HepG2 (cell line): ENCODE measurements at regions not wholly inside any gene's neighbourhood (a gene's known extent, or its start where the extent isn't known, plus 50 kb on each side); places are given as distances from the start of the nearest gene placed in this dataset.
A peak's percentile ranks its signal among the peaks of the same experiment; 100 is the strongest.

ENCODE experiments used
- AGO2 ChIP-seq: fragments of 200-400 bp; formaldehyde crosslinking; optimal IDR thresholded peaks from 2 replicates; pipeline ENCODE3; 2017; ENCODE audit warnings: mild to moderate bottlenecking, low read depth, low read length, moderate library complexity
- CAMTA2 ChIP-seq: sonication (generic); formaldehyde crosslinking; IDR thresholded peaks from 2 replicates; pipeline ENCODE4 v1.4.0; 2020; ENCODE audit warnings: mild to moderate bottlenecking, missing genetic modification reagents, borderline replicate concordance
- CBX1 ChIP-seq: IDR thresholded peaks from one replicate; pipeline ENCODE4 v1.6.1; 2016; ENCODE audit warnings: antibody characterized with exemption, low read depth
- CREB3 ChIP-seq: sonication (generic); formaldehyde crosslinking; IDR thresholded peaks from 2 replicates; pipeline ENCODE4 v1.5.0; 2020; ENCODE audit warnings: missing genetic modification reagents
- DDIT3 ChIP-seq: sonication (generic); formaldehyde crosslinking; IDR thresholded peaks from 2 replicates; pipeline ENCODE4 v1.4.0; 2020; ENCODE audit warnings: mild to moderate bottlenecking, missing genetic modification reagents
- HNRNPUL1 ChIP-seq: fragments of 200-400 bp; formaldehyde crosslinking; IDR thresholded peaks from 2 replicates; pipeline ENCODE4 v1.6.1; 2017; ENCODE audit warnings: low read depth, mild to moderate bottlenecking, low read length, moderate library complexity
- MED8 ChIP-seq: sonication (generic); formaldehyde crosslinking; IDR thresholded peaks from 2 replicates; pipeline ENCODE4 v1.8.1; 2023; ENCODE audit warnings: mild to moderate bottlenecking, missing genetic modification reagents; ENCODE audit not compliant: insufficient replicate concordance
- TEAD2 ChIP-seq: sonication (generic); formaldehyde crosslinking; IDR thresholded peaks from 2 replicates; pipeline ENCODE4 v1.9.0; 2021; ENCODE audit warnings: missing genetic modification reagents
- TFAP4 ChIP-seq: sonication (generic); IDR thresholded peaks from 2 replicates; pipeline ENCODE4 v1.6.1; 2016; ENCODE audit warnings: low read depth, borderline replicate concordance
- YEATS2 ChIP-seq: sonication (generic); formaldehyde crosslinking; IDR thresholded peaks from 2 replicates; pipeline ENCODE4 v1.4.0; 2020; ENCODE audit warnings: missing genetic modification reagents, borderline replicate concordance
- ZBTB2 ChIP-seq: sonication (generic); formaldehyde crosslinking; IDR thresholded peaks from 2 replicates; pipeline ENCODE4 v1.8.0; 2022; ENCODE audit warnings: low read depth, missing genetic modification reagents
- ZNF331 ChIP-seq: sonication (generic); formaldehyde crosslinking; IDR thresholded peaks from 2 replicates; pipeline ENCODE4 v1.4.0; 2020; ENCODE audit warnings: missing genetic modification reagents
- ZNF407 ChIP-seq: sonication (generic); formaldehyde crosslinking; IDR thresholded peaks from one replicate; pipeline ENCODE4 v1.5.1; 2020; ENCODE audit warnings: mild to moderate bottlenecking, missing genetic modification reagents; ENCODE audit errors: not compliant biosample characterization
- ZNF503 ChIP-seq: sonication (generic); formaldehyde crosslinking; IDR thresholded peaks from 2 replicates; pipeline ENCODE4 v1.4.0; 2020; ENCODE audit warnings: missing genetic modification reagents

- TF ChIP-seq CBX1 (no peak), AGO2 (no peak), HNRNPUL1 (peak; percentile 86), ZBTB2 (CRISPR knock-in tag) (no peak), MED8 (CRISPR knock-in tag) (peak; percentile 74), ZNF503 (no peak), CREB3 (CRISPR knock-in tag) (no peak), ZNF331 (CRISPR knock-in tag) (peak; percentile 86), ZNF407 (CRISPR knock-in tag) (peak; percentile 68), TFAP4 (peak; percentile 82; the same call in 1 of the 2 replicates), TEAD2 (no peak), DDIT3 (CRISPR knock-in tag) (no peak), CAMTA2 (CRISPR knock-in tag) (no peak; the same call in 1 of the 2 replicates), YEATS2 (CRISPR knock-in tag) (0 out of 2 replicates have a peak, but pooled peaks have one; percentile 12)
Measured at GRCh38 chr6:1227935-1228753, 83.8 kb upstream of the FOXQ1 start (continued).
